Peyer's patch (tissue), 4 donors: ENCODE measurements at regions not wholly inside any gene's neighbourhood (a gene's known extent, or its start where the extent isn't known, plus 50 kb on each side); places are given as distances from the start of the nearest gene placed in this dataset.

Experiments used
- CTCF ChIP-seq, 6 experiments: fragments of 450-650 bp in 4 of 6; fragments of 200-600 bp in 2 of 6; sonication (generic) in 1 of 6; IDR thresholded peaks; one replicate each; pipeline ENCODE4 v1.5.1; 2017 to 2019; ENCODE audit warnings: antibody characterized with exemption in 6 of 6, mild to moderate bottlenecking in 3 of 6, moderate library complexity in 1 of 6
- POLR2A ChIP-seq, 2 donors: fragments of 450-650 bp; IDR thresholded peaks; one replicate each; pipeline ENCODE4 v1.5.1; 2017; ENCODE audit warnings: antibody characterized with exemption in 2 of 2, mild to moderate bottlenecking in 2 of 2, moderate library complexity in 2 of 2

DNA sequence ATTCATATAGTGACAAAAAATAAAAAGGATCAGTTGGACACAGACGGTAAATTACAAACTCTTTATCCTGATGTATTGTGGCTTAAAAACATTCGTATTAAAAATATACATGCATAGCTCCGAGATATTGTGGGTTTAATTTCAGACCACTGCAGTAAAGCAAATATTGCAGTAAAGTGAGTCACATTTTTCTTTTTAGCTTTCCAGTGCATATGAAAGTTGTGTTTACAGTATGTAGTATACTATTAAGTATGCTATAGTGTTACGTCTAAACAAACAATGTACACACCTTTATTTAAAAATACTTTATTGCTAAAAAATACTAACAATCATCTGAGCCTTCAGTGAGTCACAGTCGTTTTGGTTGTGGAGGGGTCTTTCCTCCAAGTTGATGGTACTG is 551.8 kb downstream of the CETN3 start:
- TF ChIP-seq CTCF (IDR thresholded peaks at IDR 0.05) (no peak), POLR2A (IDR thresholded peaks at IDR 0.05) (no peak)
